ENCODE measurements at regions not wholly inside any gene's neighbourhood (a gene's known extent, or its start where the extent isn't known, plus 50 kb on each side); places are given as distances from the start of the nearest gene placed in this dataset.

DNA sequence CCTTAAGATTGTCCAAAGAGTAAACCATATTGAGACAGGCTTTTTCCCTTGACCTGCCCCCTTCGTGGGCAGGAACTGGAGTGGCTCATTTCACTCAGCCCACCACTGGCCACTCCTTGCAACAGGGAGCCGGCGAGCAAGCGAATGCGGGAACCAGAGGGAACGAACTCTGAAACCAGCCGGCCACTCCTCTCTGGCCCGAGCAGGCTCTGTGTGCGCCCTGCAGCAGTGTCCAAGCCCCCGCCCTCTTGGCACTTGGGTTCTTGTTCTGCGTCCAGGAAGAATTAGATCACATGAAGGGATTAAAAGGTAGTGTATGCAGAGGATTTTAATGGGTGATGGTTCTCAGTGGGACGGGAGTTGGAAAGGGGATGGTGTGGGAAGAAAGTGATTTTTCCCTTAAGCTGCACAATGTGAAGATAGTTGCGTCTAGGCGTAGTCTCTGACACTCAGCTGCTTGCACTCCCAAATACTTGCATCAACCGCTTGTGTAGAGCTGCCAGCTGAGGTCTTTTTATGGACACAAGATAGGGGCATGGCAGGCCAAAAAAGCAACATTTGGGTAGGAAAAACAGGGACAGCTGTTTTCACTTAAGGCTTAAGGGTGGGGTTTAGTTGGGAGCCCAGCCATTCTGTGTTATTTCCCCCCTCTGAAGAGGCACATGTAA is 1209.7 kb upstream of the PCDH20 start:
- no peak for DNase-seq
- TF ChIP-seq POLR2A (IDR thresholded peaks at IDR 0.05; ENCODE audit: low read length) (no peak), GATA1 (IDR thresholded peaks at IDR 0.05; ENCODE audit: low read depth, low read length) (no peak)

GRCh38 chr13:62613819-62614218 is 1198.2 kb upstream of the PCDH20 start:
- TF ChIP-seq POLR2A (IDR thresholded peaks at IDR 0.05; ENCODE audit: low read length) (no peak), GATA1 (IDR thresholded peaks at IDR 0.05; ENCODE audit: low read depth, low read length) (no peak)
- no peak for DNase-seq

DNA sequence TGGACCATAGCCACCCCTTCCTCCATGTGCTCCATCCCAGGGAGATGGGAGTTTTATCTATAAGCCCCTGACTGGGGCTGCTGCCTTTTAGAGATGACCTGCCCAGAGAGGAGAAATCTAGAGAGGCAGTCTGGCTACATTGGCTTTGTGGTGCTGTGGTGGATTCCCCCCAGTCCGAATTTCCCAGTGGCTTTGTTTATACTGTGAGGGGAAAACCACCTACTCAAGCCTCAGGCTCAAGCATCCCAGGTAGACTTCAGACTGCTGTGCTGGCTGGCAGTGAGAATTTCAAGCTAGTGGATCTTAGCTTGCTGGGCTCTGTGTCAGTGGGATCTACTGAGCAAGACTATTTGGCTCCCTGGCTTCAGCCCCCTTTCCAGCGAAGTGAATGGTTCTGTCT is 1195.7 kb upstream of the PCDH20 start:
- no peak for DNase-seq
- TF ChIP-seq POLR2A (IDR thresholded peaks at IDR 0.05; ENCODE audit: low read length) (no peak), GATA1 (IDR thresholded peaks at IDR 0.05; ENCODE audit: low read depth, low read length) (no peak)

GRCh38 chr13:62598708-62599107 is 1183.1 kb upstream of the PCDH20 start:
- DNase-seq, result no peak
- no peak for TF ChIP-seq POLR2A (IDR thresholded peaks at IDR 0.05; ENCODE audit: low read length)
- no peak for TF ChIP-seq GATA1 (IDR thresholded peaks at IDR 0.05; ENCODE audit: low read depth, low read length)

- TF ChIP-seq POLR2A (IDR thresholded peaks at IDR 0.05; ENCODE audit: low read length) (no peak), GATA1 (IDR thresholded peaks at IDR 0.05; ENCODE audit: low read depth, low read length) (no peak)
- DNase-seq, result no peak
Measured at GRCh38 chr13:62595976-62596375, 1180.3 kb upstream of the PCDH20 start.

DNA sequence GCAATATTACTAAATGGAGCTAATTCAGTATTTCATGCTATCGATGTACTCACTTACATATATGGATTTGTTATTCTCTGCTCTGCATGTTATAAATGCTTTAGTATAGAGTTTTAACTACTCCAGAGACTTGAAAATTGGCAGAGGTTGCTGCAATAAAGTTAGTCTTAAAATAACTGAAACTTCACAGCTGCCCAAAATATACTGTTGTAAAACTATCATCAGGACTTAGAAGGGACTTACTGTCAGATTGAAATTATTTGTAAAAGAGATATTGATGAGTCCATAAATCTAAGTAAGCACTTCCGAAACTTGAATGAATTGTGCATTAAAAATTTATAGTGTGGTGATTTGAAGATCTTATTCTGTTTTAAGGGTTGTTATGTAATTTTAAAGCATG is 1178.2 kb upstream of the PCDH20 start:
- DNase-seq, result no peak
- TF ChIP-seq GATA1 (IDR thresholded peaks at IDR 0.05; ENCODE audit: low read depth, low read length) (no peak), POLR2A (IDR thresholded peaks at IDR 0.05; ENCODE audit: low read length) (no peak)

DNA sequence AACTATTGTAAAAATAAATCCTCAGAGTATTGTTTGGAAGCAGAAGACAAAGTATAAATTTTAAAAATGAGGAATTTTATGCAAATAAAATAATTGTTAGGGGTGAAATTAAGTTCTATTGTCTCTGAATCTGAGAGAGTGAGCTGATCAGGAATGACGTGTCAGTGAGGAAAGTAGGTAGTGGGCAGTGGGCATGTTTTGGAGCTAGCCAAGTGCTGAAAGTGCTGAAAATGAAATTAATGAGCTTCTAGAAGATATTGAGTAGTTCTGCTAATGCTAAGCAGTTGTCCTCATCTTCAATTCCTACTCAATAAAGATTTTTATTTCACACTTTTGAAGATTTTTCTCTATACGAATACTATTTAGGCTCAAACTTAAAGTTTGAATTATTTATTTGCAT is 1167.8 kb upstream of the PCDH20 start:
- no peak for TF ChIP-seq POLR2A (IDR thresholded peaks at IDR 0.05; ENCODE audit: low read length)
- TF ChIP-seq GATA1 (IDR thresholded peaks at IDR 0.05; ENCODE audit: low read depth, low read length), result no peak
- no peak for DNase-seq

DNA sequence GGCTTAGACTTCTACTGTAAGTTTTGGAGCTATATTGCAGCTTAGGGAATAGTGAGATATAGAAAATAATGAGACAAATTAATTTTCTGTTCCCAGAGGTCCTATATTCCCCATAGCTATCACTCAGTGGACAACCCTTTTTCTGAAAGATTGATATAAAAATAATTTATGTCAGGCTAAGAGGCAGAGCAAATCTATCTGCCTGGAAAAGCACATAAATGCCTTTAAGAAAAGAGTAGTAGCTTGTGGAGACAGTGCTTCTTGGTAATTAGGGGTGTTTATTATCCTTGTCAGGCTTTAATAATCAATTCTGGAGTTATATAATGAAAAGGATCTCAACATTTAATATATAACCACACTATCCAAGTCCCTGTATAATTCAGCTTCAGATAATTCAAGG is 1162.8 kb upstream of the PCDH20 start:
- no peak for TF ChIP-seq GATA1 (IDR thresholded peaks at IDR 0.05; ENCODE audit: low read depth, low read length)
- TF ChIP-seq POLR2A (IDR thresholded peaks at IDR 0.05; ENCODE audit: low read length), result no peak
- DNase-seq, result no peak

DNA sequence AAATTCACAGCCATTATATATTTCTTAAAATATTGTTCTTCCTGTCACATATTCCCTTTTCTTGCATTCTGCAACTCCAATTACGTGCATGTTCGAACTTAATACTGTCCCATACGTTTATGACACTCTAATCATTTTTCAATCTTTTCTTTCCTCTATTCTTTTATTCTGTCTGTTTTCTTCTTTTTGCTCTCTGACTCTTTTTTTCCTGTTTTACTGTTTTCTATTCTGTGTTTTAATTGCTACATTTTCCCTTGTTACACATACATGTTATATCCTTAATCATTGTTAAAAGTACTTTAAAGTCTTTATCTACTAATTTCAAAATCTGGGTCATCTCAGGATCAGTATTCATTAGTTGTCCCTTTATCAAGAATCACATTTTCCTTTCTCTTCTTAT is 1149.1 kb upstream of the PCDH20 start:
- TF ChIP-seq POLR2A (IDR thresholded peaks at IDR 0.05; ENCODE audit: low read length) (no peak), GATA1 (IDR thresholded peaks at IDR 0.05; ENCODE audit: low read depth, low read length) (no peak)
- DNase-seq, result no peak

- TF ChIP-seq GATA1 (IDR thresholded peaks at IDR 0.05; ENCODE audit: low read depth, low read length) (no peak), POLR2A (IDR thresholded peaks at IDR 0.05; ENCODE audit: low read length) (no peak)
- no peak for DNase-seq
Measured at GRCh38 chr13:62563251-62563650, 1147.6 kb upstream of the PCDH20 start.

DNA sequence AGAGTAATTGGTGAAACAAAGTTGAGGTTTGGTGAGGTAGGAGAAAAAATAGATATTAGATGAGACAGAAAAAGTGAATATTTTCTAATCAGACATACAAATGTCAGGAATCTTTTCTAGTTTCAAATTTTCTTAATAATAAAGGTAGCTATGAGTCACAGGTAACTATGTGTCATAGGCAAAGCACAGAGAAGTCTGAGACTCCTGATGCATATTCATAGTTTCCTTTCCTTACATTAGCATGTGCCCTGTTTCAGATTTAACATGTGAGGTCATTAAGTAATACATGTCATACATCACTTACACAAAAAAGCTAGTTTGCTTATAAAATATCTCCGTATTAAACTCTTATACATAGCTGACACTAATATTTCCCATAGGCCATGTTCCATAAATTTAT is 1141.3 kb upstream of the PCDH20 start:
- DNase-seq, result no peak
- TF ChIP-seq POLR2A (IDR thresholded peaks at IDR 0.05; ENCODE audit: low read length), result no peak
- TF ChIP-seq GATA1 (IDR thresholded peaks at IDR 0.05; ENCODE audit: low read depth, low read length), result no peak

GRCh38 chr13:62551588-62551987 is 1135.9 kb upstream of the PCDH20 start:
- no peak for DNase-seq
- TF ChIP-seq POLR2A (IDR thresholded peaks at IDR 0.05; ENCODE audit: low read length) (no peak), GATA1 (IDR thresholded peaks at IDR 0.05; ENCODE audit: low read depth, low read length) (no peak)

GRCh38 chr13:62544928-62545327 is 1129.3 kb upstream of the PCDH20 start:
- TF ChIP-seq GATA1 (IDR thresholded peaks at IDR 0.05; ENCODE audit: low read depth, low read length) (no peak), POLR2A (IDR thresholded peaks at IDR 0.05; ENCODE audit: low read length) (no peak)
- DNase-seq, result no peak

GRCh38 chr13:62537593-62537992 is 1121.9 kb upstream of the PCDH20 start:
- DNase-seq, result no peak
- no peak for TF ChIP-seq GATA1 (IDR thresholded peaks at IDR 0.05; ENCODE audit: low read depth, low read length)
- TF ChIP-seq POLR2A (IDR thresholded peaks at IDR 0.05; ENCODE audit: low read length), result no peak

GRCh38 chr13:62525652-62526051 is 1110.0 kb upstream of the PCDH20 start:
- TF ChIP-seq POLR2A (IDR thresholded peaks at IDR 0.05; ENCODE audit: low read length), result no peak
- no peak for TF ChIP-seq GATA1 (IDR thresholded peaks at IDR 0.05; ENCODE audit: low read depth, low read length)
- DNase-seq, result no peak

DNA sequence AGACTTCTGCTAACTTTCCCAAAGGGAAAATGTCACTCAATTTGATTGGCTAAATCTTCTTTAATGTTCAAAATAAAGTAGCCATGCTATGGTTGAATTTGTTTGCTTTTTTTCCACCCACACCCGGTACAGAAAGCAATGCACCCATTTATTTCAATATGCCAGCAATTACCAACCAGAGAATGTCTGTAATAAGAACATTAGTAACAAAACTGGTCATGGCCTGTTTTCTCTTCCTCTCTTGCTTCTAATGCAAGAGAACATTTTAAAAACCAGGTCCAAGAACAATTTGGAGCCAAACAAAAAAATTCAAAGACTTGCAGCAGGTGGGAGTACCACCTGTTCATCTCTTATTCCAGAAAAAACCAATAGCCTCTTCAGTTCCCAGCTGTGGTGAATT is 1108.8 kb upstream of the PCDH20 start:
- no peak for DNase-seq
- TF ChIP-seq GATA1 (IDR thresholded peaks at IDR 0.05; ENCODE audit: low read depth, low read length) (no peak), POLR2A (IDR thresholded peaks at IDR 0.05; ENCODE audit: low read length) (no peak)
